Fibroblast of lung (primary cell): ENCODE measurements at regions not wholly inside any gene's neighbourhood (a gene's known extent, or its start where the extent isn't known, plus 50 kb on each side); places are given as distances from the start of the nearest gene placed in this dataset.

Source experiments
- EZH2 ChIP-seq: IDR thresholded peaks from 2 replicates; pipeline ENCODE4 v1.5.1; 2012; ENCODE audit warnings: low read length, control low read depth, mild to moderate bottlenecking; ENCODE audit errors: missing control alignments
- TF ChIP-seq, protein P1 (sequence below), 2 donors: IDR thresholded peaks in 1 of 2; conservative IDR thresholded peaks in 1 of 2; 1 replicate in 1 of 2; 2 replicates in 1 of 2; pipeline ENCODE4 v1.5.1; 2011 to 2012; ENCODE audit warnings: low read length in 2 of 2, control low read depth in 1 of 2, inconsistent platforms in 1 of 2, low read depth in 1 of 2, mild to moderate bottlenecking in 1 of 2

DNA sequence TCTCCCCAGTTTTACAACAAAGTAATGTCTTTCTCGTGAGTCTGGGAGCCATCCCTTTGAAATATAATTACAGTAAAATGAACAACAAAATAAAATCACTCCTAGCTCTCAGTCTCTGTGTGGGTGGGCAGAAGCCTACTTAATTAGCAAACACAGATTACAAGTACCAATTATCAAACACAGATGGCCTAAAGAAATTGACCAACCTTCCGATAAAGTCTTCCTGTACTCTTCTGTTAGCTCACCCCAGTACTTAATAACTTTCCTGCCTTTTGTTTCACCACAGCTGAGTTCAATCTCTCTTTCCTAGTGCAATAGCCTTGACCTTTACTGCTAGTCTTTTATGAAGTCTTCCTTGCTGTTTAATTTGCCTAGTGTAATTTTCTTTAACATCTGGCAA lies 719.2 kb upstream of the MBL2 start:
- TF ChIP-seq, protein P1, sequence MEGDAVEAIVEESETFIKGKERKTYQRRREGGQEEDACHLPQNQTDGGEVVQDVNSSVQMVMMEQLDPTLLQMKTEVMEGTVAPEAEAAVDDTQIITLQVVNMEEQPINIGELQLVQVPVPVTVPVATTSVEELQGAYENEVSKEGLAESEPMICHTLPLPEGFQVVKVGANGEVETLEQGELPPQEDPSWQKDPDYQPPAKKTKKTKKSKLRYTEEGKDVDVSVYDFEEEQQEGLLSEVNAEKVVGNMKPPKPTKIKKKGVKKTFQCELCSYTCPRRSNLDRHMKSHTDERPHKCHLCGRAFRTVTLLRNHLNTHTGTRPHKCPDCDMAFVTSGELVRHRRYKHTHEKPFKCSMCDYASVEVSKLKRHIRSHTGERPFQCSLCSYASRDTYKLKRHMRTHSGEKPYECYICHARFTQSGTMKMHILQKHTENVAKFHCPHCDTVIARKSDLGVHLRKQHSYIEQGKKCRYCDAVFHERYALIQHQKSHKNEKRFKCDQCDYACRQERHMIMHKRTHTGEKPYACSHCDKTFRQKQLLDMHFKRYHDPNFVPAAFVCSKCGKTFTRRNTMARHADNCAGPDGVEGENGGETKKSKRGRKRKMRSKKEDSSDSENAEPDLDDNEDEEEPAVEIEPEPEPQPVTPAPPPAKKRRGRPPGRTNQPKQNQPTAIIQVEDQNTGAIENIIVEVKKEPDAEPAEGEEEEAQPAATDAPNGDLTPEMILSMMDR (conservative IDR thresholded peaks at IDR 0.05 in 1 of 2, IDR thresholded peaks at IDR 0.05 in 1 of 2; ENCODE audit: low read depth in 1 of 2, low read length in 2 of 2), result no peak
- no peak for TF ChIP-seq EZH2
